ENCODE measurements at regions not wholly inside any gene's neighbourhood (a gene's known extent, or its start where the extent isn't known, plus 50 kb on each side); places are given as distances from the start of the nearest gene placed in this dataset.
"Not testable (repeated sequence)": the region's sequence is repeated elsewhere in the genome, so short reads cannot be mapped to it uniquely, and the experiment has no call there.

DNA sequence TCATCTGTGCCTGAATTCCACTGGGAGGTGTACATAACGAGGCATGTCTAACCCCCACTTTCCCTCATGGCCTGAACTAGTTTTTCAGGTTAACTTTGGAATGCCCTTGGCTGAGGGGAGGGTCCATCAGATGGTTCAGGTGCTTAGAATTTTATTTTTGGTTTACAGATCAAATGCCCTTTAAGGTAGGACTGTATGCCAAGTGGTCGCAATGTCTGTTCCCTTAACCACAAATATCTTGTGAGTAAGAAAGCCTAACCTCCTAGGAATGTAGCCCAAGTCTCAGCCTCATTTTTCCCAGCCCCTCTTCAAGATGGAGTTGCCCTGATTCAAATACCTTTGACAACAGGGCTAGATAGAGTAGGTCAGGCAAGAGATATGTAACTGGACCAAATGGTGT, 78.4 kb downstream of the RNASET2 start:
- DNase-seq, result no peak

DNA sequence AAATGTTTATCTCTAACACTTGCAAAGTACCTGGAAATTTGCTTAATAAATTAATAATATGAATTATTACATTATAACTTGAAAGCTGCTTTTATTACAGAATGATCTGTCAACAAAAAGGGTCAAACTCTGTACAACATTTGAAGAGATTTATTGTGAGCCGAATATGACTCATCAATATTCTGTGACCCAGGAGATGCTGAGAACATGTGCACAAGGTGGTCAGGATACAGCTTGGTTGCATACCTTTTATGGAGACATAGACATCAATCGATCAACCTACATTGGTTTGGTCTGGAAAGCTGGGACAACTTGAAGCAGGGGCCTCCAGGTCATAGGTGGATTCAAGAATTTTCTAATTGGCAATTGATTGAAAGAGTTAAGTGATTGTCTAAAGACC, 79.0 kb downstream of the RNASET2 start:
- DNase-seq, result no peak

- DNase-seq, result no peak
Observed at GRCh38 chr6:166872531-166873009, 83.8 kb downstream of the RNASET2 start.

GRCh38 chr6:166870602-166871208, 85.6 kb downstream of the RNASET2 start:
- DNase-seq, result no peak

- no peak for DNase-seq
Observed at GRCh38 chr6:166866839-166867637, 89.3 kb downstream of the RNASET2 start.

GRCh38 chr6:166864333-166864732, 92.0 kb downstream of the RNASET2 start:
- DNase-seq, result no peak

DNA sequence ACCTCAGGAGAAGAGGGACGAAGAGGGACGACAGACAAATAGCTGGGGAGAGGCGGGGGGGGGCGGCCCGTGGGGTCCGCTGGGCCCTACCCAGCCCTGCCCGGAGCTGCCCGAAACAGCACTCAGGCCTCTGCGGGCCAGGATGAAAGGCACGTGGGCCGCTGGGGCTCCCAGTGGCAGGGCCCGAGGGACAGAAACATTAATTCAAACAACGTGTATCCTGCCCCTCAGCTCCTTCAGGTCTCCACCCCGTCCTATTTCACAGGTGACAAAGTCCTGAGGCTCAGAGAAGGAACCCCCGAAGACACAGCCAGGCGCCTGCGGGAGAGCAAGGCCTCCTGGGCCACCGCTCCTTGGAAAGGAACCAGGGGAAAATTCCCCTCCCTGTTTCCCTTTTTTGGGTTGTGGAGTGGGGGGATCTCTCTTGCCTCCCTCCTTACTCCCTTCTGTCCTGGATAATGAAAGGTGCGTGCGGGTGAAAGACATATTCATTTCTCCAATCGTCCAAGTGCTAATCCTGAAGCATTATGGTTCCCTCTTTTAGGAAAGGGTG, 93.3 kb downstream of the RNASET2 start:
- DNase-seq, result no peak

- peak; percentile 43 for DNase-seq
Observed at GRCh38 chr6:166862287-166862977, 93.9 kb downstream of the RNASET2 start.

- DNase-seq, result no peak
Observed at GRCh38 chr6:166861961-166862286, 94.4 kb downstream of the RNASET2 start.

- no peak for DNase-seq
Observed at GRCh38 chr6:166861304-166861703, 95.0 kb downstream of the RNASET2 start.

DNA sequence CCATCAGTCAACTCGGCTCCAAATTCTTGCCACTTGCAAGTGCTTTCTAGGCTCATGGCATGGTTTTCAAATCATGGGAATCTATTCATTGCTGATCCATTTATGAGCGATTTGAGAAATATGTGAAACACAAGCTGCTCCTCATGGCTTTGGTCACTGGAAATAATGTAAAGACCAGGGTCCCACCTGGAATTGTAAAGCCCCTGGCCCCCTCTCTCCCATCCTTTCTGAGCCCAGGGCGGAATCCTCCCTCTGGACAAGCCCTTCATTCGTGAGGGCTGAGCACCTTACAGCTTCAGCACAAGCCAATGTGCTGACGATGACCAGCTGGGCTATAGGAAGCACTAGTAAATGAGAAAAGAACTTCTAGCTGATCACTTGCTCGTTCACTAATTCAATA, 96.0 kb downstream of the RNASET2 start:
- DNase-seq, result no peak

DNA sequence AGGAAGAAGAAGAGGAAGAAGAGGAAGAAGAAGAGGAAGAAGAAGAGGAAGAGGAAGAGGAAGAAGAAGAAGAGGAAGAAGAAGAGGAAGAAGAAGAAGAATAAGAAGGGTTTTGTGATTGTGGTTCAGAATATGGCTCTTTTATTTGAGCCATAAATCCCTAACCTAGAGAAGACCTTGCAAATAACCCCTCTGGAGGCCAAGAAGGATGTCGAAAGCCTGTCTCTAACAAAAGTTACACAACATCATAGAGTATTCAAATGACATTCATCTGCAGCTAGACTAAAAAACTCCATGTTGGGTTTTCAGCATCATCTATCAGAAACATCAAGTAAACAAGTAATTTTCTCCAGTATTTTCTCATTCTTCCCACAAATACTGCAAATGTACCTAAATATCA, 100.9 kb downstream of the RNASET2 start:
- no peak for DNase-seq

DNA sequence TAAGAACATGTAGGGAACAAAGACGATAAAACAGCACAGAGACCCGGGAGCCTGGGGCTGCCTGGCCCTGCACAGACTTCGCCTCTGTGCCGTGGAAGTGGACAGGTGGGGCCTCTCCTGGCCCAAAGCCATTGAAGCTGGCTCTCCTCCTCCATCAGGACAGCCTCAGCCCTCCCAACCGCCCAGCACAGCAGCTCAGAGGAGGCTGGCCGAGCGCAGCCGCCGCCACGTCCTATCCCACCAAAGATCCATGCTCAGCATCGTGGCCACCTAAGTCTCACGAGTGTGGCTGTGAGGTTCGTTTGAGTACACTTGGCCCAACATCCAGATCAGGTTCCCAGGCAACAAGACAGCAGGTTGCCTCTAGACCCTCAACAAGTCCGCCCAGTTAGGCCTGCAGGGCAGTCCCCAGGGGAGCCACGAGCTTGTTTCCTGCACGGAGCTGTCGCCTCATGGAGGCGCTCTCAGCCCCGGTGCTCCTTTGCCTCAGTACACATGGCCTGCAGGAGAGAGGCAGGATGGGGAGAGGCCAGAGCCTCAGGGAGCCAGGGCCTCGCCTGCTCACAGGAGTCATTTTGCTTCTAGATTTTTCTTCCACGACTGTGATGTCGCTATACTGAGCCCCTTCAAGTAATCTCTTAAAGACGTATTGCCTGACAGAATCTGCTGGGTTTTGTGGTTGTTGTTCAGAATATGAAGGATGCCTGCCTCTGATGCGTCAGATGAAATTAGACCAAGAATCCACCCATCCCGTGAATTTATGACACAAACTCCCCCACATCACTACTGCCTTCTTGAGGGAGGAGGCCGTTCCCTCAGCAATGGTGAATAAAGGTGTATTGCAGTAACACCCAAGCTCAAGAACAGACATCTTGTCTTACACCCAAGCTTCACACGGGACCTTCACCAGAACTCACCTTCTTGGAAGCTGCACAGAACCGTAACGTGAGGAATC, 102.7 kb downstream of the RNASET2 start:
- DNase-seq, result no peak

DNA sequence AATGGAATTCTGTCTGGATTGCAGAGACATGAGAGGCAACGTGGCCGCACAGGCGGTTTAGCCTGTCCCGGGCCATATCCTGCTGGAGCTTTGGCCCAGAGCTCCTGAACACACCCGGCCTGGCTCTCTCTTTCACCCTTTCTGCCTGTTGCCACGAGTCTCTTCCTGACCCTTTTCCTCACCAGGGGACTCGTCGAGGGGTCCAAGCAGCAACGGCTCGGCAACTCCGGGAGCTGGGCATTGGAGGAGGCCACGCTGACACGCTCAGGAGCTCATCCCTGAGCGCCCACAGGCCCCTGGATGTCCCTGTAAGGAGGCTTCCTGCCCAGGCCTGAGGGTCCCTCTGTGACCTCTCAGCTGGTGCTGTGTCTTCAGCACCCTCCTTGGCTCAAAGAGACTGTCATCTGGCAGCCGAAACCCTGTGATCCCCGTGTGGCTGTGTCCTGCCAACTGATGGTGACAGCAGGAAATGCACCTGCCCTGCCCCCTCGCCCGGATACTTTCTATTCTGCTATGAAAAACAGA, 103.8 kb downstream of the RNASET2 start:
- no peak for DNase-seq

DNA sequence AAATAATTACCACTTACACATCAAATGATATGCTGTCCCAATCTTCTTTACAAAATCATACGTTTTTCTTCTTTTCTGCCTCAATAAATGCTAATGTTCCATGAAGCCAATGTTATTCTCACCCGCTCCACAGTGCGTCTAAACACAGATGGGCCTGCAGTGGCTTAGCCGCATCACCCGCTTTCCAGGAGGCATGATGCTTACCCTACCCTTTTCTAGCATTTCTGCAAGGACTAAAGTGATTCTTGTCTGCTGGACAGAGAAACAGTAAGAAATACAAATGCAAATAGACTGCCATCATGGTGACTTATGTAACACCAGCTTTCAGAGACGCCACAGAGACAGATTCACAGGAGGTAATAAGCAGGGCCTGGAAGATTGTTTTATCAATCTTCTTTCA, 104.4 kb downstream of the RNASET2 start:
- no peak for DNase-seq

- no peak for DNase-seq
Observed at GRCh38 chr6:166851426-166851825, 104.9 kb downstream of the RNASET2 start.

GRCh38 chr6:166850677-166851076, 105.7 kb downstream of the RNASET2 start:
- no peak for DNase-seq

DNA sequence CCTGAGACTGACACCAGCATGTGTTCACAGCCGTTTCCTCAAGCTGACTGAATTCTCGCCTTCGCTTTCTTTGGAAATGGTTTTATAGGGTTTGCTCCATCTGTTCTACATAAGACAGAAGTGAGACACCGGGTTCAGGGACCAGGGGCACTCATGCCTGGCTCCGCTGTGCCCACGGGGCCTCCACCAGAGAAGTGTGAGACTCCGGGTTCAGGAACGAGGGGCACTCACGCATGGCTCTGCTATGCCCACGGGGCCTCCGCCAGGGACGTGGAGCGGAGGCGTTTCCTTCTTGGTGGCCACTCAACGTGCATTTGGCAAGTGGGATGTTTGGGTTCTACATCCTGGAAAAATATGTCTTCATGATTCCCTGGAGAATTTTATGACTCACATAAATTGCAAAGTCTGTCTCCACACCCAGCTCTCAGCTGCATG, 106.6 kb downstream of the RNASET2 start:
- no peak for DNase-seq

GRCh38 chr6:166848979-166849748, 107.2 kb downstream of the RNASET2 start:
- DNase-seq, result no peak

DNA sequence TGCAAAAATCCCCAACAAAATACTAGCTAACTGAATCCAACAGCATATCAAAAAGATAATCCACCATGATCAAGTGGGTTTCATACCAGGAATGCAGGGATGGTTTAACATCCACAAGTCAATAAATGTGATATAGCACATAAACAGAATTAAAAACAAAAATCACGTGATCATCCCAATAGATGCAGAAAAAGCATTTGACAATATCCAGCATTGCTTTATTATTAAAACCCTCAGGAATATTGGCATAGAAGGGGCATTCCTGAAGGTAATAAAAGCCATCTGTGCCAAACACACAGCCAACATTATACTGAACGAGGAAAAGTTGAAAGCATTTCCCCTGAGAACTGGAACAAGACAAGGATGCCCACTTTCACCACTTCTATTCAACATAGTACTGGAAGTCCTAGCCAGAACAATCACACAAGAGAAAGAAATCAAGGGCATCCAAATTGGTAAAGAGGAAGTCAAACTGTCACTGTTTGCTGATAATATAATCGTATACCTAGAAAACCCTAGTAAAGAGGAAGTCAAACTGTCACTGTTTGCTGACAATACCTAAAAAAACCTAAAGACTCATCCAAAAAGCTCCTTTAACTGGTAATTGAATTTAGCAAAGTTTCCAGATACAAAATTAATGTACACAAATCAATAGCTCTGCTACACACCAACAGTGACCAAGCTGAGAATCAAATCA, 109.8 kb downstream of the RNASET2 start:
- DNase-seq, result not testable (repeated sequence)

DNA sequence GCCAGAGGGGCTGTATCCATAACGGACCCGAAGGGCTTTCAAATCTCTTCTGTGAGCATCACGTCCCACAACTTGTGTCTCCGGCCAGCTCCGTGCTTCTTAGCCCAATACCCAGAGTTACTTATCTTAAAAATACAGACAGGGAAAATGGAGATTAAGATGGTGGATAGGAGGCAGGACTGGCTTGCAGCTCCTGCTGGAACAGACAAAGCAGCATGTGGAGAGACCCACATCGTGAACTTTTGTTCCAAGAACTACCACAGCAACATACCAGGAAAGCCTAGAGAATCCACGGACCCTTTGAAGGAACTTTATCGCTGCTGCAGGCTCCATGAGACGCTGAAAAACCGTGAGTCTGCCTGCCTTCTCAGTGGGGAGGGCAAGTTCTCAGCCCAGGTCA, 113.7 kb downstream of the RNASET2 start:
- DNase-seq, result no peak

All from CD4-positive, alpha-beta T cell treated with Interleukin-21 for 1 hour (primary cell).